HUES64 (cell line): ENCODE measurements at regions not wholly inside any gene's neighbourhood (a gene's known extent, or its start where the extent isn't known, plus 50 kb on each side); places are given as distances from the start of the nearest gene placed in this dataset.

ENCODE experiments used
- H3K27ac ChIP-seq: 2 replicates; pipeline ENCODE4 v1.7.0; 2013; ENCODE audit warnings: low read depth, low read length, inconsistent platforms
- H3K27me3 ChIP-seq: 2 replicates; pipeline ENCODE4 v1.6.1; 2013; ENCODE audit warnings: mild to moderate bottlenecking, low read length; ENCODE audit not compliant: insufficient read depth
- H3K36me3 ChIP-seq: 2 replicates; pipeline ENCODE4 v1.6.1; 2013; ENCODE audit warnings: mild to moderate bottlenecking, low read length; ENCODE audit not compliant: insufficient read depth
- H3K4me1 ChIP-seq: 2 replicates; pipeline ENCODE4 v1.6.1; 2013; ENCODE audit warnings: mild to moderate bottlenecking, low read length, moderate library complexity; ENCODE audit not compliant: insufficient read depth
- H3K4me3 ChIP-seq: 2 replicates; pipeline ENCODE4 v1.5.1; 2013; ENCODE audit warnings: mild to moderate bottlenecking, low read length, moderate library complexity
- H3K9ac ChIP-seq: 2 replicates; pipeline ENCODE4 v1.6.1; 2013; ENCODE audit warnings: mild to moderate bottlenecking, low read depth, low read length
- H3K9me3 ChIP-seq: 2 replicates; pipeline ENCODE4 v1.6.1; 2013; ENCODE audit warnings: low read depth, low read length; ENCODE audit not compliant: insufficient read depth
- WGBS: fragments of 150-250, 120-280 bp; methylation state at CpG from one replicate; pipeline ENCODE4 v1.1.7; 2013; ENCODE audit warnings: missing lambda C conversion rate; 5-methylcytosine and 5-hydroxymethylcytosine counted together

DNA sequence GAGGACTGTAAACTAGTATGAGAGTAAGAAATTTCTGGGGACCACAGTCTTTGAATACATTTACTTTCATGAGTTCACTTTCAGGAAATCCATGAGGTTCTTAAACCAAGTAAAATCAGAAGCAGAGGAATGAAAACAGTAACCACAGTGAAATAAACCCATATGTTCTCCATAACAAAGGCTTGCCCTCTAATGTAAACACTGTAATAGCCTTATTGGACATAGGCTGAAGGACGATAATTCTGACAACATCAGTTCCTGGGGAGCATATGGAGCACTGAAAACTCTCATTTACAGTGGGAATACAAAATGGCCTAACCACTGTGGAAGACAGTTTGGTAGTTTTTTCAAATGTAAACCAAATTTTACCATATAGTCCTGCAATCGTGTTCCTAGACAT lies 965.8 kb downstream of the NSUN3 start:
- H3K27me3 ChIP-seq: no peaks in the 10 kb centered on the region
- no peak overlapping the region for H3K9ac ChIP-seq
- no peaks in the 10 kb centered on the region for H3K36me3 ChIP-seq
- no peak overlapping the region for H3K4me3 ChIP-seq
- no peak overlapping the region for H3K27ac ChIP-seq
- no peaks in the 10 kb centered on the region for H3K9me3 ChIP-seq
- H3K4me1 ChIP-seq: no peaks in the 10 kb centered on the region
- WGBS: 96% methylated on average over 2 of the region's 2 CpGs

DNA sequence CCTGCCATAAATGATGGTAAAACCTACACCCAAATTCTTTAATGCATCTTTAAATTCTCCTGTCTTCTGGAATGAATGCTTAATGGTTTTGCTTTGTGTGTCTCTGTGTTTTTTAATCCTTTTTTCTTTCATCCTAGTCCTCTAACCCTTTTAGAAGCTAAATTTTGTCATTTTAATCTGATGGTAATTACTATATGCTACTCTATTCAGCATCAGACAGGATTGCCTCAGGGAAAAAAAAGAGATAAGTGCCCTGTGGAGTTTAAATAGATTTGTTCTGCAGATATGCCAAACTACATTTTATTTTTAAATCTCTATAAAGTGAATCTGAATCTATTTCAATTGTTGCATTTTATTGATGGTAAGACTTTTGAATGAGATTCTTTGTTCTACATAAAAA lies 966.8 kb downstream of the NSUN3 start:
- H3K27me3 ChIP-seq: no peaks in the 10 kb centered on the region
- no peak overlapping the region for H3K4me3 ChIP-seq
- H3K4me1 ChIP-seq: no peaks in the 10 kb centered on the region
- no peak overlapping the region for H3K9ac ChIP-seq
- H3K27ac ChIP-seq: no peak overlapping the region
- H3K9me3 ChIP-seq: no peaks in the 10 kb centered on the region
- H3K36me3 ChIP-seq: no peaks in the 10 kb centered on the region

DNA sequence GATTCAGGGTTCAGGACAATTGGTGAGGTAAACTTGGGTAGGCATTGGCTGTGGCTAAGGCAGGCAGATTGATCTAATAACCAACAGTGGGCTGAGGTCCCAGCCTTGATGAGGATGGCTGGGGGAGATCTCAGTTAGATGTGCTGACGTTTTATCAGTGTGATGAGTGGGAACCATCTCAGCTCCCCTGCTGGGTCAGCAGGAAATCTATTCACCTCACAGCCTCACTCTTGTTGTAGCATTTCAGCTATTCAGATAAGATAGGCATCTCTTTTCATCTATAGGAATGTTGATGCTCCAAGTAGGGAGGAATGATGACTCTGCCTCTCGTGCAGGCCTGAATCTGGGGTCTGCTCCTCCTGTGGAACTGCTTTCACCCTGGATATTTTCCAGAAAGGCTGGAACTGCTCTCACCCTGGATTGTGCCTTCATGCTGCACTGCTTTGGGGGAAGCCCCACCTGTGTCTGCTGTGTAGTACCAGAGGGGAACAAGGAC lies 973.7 kb downstream of the NSUN3 start:
- Histone ChIP-seq H3K9me3 (no peaks in the 10 kb centered on the region), H3K4me3 (no peak overlapping the region), H3K4me1 (0 out of 2 replicates have a peak, but pooled peaks cover 5% of the 10 kb centered on the region), H3K36me3 (no peaks in the 10 kb centered on the region), H3K27me3 (no peaks in the 10 kb centered on the region), H3K9ac (no peak overlapping the region), H3K27ac (peak overlapping the region; percentile 35; the same call in 1 of the 2 replicates)
- WGBS: 57% methylated on average over 2 of the region's 2 CpGs

DNA sequence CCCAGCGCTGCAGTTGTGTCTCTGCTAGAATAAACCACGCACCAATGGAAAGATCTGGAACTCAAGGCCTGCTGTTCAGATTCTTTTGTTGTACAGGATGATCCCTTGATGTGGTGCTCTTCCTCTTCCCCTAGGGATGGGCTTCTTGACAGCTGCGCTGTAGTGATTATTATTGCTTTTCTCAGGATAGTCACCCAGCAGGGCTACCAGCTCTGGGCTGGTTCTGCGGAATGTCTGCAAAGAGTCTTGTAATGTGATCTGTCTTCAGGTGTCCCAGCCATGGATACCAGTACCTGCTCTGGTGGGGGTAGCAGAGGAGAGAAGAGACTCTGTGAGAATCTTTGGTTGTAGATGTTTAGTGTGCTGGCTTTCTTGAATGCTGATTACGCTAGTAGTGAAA lies 974.2 kb downstream of the NSUN3 start:
- Histone ChIP-seq H3K4me1 (0 out of 2 replicates have a peak, but pooled peaks cover 5% of the 10 kb centered on the region), H3K27me3 (no peaks in the 10 kb centered on the region), H3K9me3 (no peaks in the 10 kb centered on the region), H3K27ac (peak overlapping the region; percentile 35; the same call in 1 of the 2 replicates), H3K9ac (no peak overlapping the region), H3K36me3 (no peaks in the 10 kb centered on the region), H3K4me3 (no peak overlapping the region)
- 93% methylated on average over 5 of the region's 5 CpGs for WGBS

DNA sequence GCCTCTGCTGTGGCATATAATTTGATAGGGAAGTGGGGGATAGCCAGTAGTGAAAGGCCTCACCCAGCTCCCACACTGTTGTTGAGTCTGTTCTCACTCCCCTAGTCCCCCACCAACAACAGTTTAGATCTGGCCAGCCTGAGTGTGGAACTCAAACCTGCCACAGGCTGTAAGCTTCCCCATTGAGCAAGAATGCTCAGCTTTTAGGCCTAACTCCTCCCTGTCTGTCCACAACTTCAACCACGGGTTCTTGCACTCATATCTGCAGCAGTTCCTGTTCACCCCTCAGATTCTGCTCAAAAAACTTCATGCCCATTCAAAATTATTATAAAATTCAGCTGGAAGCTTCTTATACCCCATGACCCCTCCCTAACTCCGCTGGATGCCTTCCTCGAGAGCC lies 975.1 kb downstream of the NSUN3 start:
- Histone ChIP-seq H3K27ac (no peak overlapping the region), H3K27me3 (no peaks in the 10 kb centered on the region), H3K9ac (no peak overlapping the region), H3K4me3 (no peak overlapping the region), H3K4me1 (0 out of 2 replicates have a peak, but pooled peaks cover 5% of the 10 kb centered on the region), H3K36me3 (no peaks in the 10 kb centered on the region), H3K9me3 (no peaks in the 10 kb centered on the region)
- 88% methylated on average over 1 of the region's 3 CpGs for WGBS

DNA sequence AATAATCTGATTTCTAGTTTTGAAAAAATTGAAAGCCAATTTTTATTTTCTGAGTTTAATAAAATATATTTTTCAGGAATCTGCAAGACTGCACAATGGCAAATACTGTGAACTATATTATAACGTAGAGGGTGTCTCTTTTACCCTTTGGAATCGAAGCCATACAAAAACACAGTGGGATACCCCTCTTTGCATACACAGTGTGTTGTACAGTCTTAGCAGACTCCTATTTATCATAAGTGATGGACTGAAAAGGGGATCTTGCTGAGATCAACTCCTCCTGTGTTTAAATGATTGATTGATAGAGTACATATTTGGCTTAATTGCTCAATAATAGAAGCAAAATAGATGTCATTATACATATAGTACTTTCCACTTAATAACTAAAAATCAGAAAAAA lies 981.2 kb downstream of the NSUN3 start:
- H3K27ac ChIP-seq: no peak overlapping the region

DNA sequence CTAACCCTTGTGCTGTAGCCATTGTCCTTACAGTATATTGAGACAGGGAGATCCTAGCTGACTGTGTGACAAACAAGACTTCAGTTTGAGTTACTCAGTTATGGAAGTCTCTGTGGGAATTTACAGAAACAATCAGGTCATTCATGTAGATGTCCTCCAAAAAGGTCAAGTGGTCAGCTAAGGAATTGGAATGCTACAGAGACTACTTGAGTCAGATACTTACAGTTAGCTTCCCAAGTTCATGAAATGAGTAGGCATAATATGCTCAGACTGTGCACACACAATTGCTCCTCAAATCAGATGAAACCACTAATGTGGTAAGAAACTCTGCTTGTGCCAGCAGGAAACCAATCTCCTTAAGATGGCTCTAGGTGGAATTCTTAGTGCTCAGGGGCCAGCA lies 985.7 kb downstream of the NSUN3 start:
- H3K9ac ChIP-seq: no peak overlapping the region
- no peaks in the 10 kb centered on the region for H3K9me3 ChIP-seq
- H3K27ac ChIP-seq: no peak overlapping the region
- H3K4me3 ChIP-seq: no peak overlapping the region
- H3K4me1 ChIP-seq: no peaks in the 10 kb centered on the region
- no peaks in the 10 kb centered on the region for H3K27me3 ChIP-seq
- no peaks in the 10 kb centered on the region for H3K36me3 ChIP-seq

More for the DNA sequence above, 981.2 kb downstream of the NSUN3 start:
- H3K4me3 ChIP-seq: no peak overlapping the region
- H3K9me3 ChIP-seq: no peaks in the 10 kb centered on the region
- H3K27me3 ChIP-seq: no peaks in the 10 kb centered on the region
- H3K4me1 ChIP-seq: no peaks in the 10 kb centered on the region
- H3K9ac ChIP-seq: no peak overlapping the region
- H3K36me3 ChIP-seq: no peaks in the 10 kb centered on the region
- 92% methylated on average over 2 of the region's 2 CpGs for WGBS

DNA sequence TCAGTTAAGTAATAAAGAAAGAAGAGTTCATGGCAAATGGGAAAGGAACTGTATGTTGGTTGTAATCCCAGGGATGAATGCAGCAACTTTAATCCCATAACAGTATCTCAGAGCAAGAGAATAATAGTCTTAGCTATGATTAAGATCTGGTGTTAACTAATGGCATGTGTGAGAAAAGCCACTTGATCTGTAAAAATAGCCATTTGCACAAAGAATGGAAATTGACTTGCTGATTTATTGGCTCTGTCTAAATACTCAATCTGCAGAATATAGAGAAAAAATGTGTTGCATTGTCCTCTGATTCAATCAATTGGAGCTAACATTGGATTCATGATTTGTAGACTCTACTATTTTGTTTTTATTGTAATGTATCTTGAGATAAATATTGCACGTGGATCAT lies 987.0 kb downstream of the NSUN3 start:
- 93% methylated on average over 1 of the region's 1 CpG for WGBS
- no peaks in the 10 kb centered on the region for H3K4me1 ChIP-seq
- H3K4me3 ChIP-seq: no peak overlapping the region
- H3K27ac ChIP-seq: no peak overlapping the region
- H3K36me3 ChIP-seq: no peaks in the 10 kb centered on the region
- H3K27me3 ChIP-seq: no peaks in the 10 kb centered on the region
- H3K9me3 ChIP-seq: no peaks in the 10 kb centered on the region
- H3K9ac ChIP-seq: no peak overlapping the region

DNA sequence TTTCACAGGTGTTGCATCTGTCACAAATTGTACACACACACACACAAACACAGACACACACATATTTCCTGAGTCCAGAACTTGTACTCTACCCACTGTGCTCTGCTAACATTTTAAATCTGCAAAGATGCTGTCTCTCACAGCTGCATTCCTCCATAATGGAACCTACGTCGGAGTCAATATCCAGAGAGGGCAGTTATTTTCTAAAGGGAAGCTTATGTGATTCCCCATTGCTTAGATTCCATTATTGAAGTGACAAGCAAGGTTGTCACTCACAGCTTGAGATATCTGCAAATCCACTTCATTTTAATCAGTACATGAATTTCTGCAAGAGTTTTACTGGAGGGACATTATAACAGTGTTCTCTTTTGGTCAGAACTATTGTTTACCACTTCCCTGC lies 992.4 kb downstream of the NSUN3 start:
- H3K27me3 ChIP-seq: no peaks in the 10 kb centered on the region
- H3K36me3 ChIP-seq: no peaks in the 10 kb centered on the region
- H3K9me3 ChIP-seq: no peaks in the 10 kb centered on the region
- H3K27ac ChIP-seq: no peak overlapping the region
- no peak overlapping the region for H3K9ac ChIP-seq
- no peaks in the 10 kb centered on the region for H3K4me1 ChIP-seq
- no peak overlapping the region for H3K4me3 ChIP-seq
- WGBS: 92% methylated on average over 2 of the region's 2 CpGs

DNA sequence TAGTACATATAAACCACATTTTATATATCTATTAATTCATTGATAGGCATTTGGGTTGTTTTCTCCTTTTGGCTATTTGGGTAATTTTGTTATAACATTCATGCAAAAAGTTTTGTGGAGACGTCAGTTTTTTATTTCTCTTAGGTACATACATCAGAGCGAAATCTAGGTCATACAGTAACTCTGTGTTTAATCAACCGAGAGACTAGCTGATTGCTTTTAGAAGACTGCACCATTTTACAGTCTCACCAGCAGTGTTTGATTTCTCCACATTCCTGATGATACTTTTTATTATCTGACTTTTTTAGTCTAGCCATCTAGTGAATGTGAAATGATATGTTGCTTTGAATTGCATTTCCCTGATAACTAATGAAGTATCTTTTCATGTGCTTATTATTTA lies 1019.3 kb downstream of the NSUN3 start:
- H3K4me1 ChIP-seq: no peaks in the 10 kb centered on the region
- H3K9me3 ChIP-seq: no peaks in the 10 kb centered on the region
- no peaks in the 10 kb centered on the region for H3K36me3 ChIP-seq
- no peaks in the 10 kb centered on the region for H3K27me3 ChIP-seq
- H3K4me3 ChIP-seq: no peak overlapping the region
- 95% methylated on average over 3 of the region's 3 CpGs for WGBS
- no peak overlapping the region for H3K27ac ChIP-seq
- no peak overlapping the region for H3K9ac ChIP-seq

DNA sequence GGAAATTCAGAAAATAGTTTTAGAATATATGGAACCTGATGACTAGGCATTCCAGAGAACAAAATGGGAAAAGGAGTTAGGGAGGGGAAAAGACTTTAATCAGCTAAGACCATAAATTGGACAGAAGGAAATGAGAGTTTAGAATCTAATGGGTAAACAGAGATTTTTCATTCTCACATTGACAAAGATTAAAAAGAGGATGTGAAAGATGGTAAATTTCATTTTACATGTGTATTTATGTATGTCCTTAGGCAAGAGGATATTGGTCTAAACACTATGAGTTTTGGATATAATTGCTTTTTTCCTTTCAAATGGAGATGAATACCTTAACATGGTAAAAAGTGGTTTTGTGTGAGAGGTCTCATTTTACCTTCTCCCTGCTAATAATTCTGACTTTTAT lies 1021.9 kb downstream of the NSUN3 start:
- no peaks in the 10 kb centered on the region for H3K36me3 ChIP-seq
- H3K9ac ChIP-seq: no peak overlapping the region
- H3K27me3 ChIP-seq: no peaks in the 10 kb centered on the region
- no peaks in the 10 kb centered on the region for H3K9me3 ChIP-seq
- no peak overlapping the region for H3K27ac ChIP-seq
- H3K4me3 ChIP-seq: no peak overlapping the region
- no peaks in the 10 kb centered on the region for H3K4me1 ChIP-seq

DNA sequence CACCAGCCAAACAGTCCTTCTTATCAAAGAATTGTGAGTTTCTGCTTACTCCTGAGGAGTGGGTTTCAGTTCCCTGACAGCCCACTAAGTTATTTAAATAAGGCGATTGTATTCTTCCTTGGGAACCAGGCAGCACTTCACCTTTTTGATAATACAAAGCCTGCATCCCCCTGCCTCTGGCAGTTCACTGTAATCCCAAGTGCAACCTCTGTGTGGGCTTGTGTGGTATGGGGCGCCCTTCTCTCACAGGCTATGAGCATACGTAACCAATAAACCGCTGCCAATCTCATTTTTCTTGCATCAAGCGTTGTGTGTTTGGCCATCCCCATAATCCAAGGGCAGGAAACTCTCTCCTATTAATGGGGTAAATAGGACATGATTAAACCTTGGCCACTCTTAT lies 1025.6 kb downstream of the NSUN3 start:
- no peaks in the 10 kb centered on the region for H3K4me1 ChIP-seq
- H3K9ac ChIP-seq: no peak overlapping the region
- no peaks in the 10 kb centered on the region for H3K27me3 ChIP-seq
- no peak overlapping the region for H3K27ac ChIP-seq
- H3K4me3 ChIP-seq: no peak overlapping the region
- no peaks in the 10 kb centered on the region for H3K36me3 ChIP-seq
- 83% methylated on average over 5 of the region's 5 CpGs for WGBS
- H3K9me3 ChIP-seq: no peaks in the 10 kb centered on the region
